Femur (tissue), 1 donor: ENCODE measurements at regions not wholly inside any gene's neighbourhood (a gene's known extent, or its start where the extent isn't known, plus 50 kb on each side); places are given as distances from the start of the nearest gene placed in this dataset.
"Not testable (repeated sequence)": the region's sequence is repeated elsewhere in the genome, so short reads cannot be mapped to it uniquely, and the experiment has no call there.

Source experiments
- DNase-seq: peaks from one replicate; pipeline ENCODE4 v3.0.0-alpha.2; 2017

GRCh38 chr12:72869024-72869423 is 596.9 kb downstream of the TRHDE start:
- DNase-seq, result no peak

DNA sequence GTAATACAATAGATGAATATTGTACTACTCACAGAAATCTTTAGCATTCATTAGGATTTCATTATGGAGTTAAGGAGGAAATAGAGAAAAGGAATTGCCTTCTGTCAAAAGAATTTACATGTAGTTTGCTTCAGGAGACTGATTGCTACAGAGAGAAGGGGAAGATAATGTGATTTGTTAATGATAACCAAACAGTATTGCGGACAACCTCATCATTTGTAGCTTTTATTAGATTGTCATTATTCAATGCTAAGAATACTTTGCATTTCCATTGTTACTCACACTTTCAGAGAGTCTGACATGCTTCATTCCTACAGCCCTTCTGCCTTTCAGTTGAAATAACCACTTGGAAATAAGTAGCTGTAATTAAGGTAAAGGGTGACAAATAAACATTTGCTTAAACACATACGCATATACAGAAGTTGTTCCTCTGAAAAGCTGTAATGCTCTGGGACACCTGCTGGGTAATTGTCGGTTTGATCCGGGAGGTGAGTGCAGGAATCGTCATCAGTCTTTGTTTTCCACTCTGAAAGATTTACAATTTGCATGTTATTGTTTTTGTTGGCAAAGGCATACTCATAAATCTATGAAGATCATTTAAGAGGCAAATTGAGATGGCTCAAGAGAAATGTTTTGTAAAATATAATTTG is 600.2 kb downstream of the TRHDE start:
- no peak for DNase-seq

GRCh38 chr12:72872996-72873395 is 600.8 kb downstream of the TRHDE start:
- no peak for DNase-seq

GRCh38 chr12:72876092-72876491 is 603.9 kb downstream of the TRHDE start:
- DNase-seq, result no peak

GRCh38 chr12:72888693-72889092 is 616.5 kb downstream of the TRHDE start:
- no peak for DNase-seq

- DNase-seq, result no peak
These were observed 617.6 kb downstream of the TRHDE start for GRCh38 chr12:72889791-72890190.

- no peak for DNase-seq
These were observed 629.5 kb downstream of the TRHDE start for GRCh38 chr12:72901685-72902084.

DNA sequence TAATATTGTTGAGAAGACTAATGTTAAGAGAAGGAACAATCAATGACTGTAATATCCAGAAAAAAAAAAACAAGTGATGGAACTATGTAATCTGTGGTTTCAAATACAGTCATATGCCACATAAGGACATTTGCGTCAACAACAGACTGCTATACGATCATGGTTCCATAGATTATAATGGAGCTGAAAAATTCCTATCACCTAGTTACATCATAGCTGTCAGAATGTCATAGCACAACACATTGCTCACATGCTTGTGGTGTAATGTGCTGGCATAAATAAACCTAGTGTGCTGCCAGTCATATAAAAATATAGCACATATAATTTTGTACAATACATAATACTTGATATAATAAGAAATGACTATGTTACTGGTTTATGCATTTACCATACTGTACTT is 653.5 kb downstream of the TRHDE start:
- DNase-seq, result no peak

DNA sequence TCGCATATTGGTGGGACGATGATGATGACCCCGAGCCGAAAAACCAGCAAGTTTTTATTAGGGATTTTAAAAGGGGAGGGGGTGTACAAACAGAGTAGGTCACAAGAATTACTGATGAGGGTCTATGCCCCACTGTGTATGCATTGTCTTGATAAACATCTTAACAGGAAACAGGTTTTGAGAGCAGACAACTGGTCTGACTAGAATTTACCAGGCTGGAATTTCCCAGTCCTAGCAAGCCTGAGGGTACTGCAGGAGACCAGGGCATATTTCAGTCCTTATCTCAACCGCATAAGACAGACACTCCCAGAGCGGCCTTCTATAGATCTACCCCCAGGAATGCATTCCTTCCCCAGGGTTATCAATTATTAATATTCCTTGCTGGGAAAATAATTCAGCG is 659.7 kb downstream of the TRHDE start:
- DNase-seq, result not testable (repeated sequence)

GRCh38 chr12:72937486-72937885 is 665.3 kb downstream of the TRHDE start:
- DNase-seq, result no peak

- no peak for DNase-seq
These were observed 685.3 kb downstream of the TRHDE start for GRCh38 chr12:72957454-72957853.

DNA sequence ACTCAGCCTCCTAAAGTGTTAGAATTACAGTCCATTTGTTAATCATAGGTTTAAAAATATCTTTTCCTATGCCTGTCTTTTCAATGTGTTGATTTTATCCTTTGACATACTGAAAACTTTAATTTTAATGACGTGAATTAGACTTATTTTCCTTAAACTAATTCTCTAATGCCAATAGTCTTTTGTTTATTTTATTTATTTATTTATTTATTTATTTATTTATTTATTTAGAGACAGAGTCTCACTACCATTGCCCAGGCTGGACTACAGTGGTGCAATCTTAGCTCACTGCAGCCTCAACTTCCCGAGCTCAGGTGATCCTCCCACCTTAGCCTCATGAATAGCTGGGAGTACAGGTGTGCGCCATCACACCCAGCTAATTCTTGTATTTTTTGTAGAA is 694.5 kb downstream of the TRHDE start:
- no peak for DNase-seq

GRCh38 chr12:72974954-72975555 is 702.9 kb downstream of the TRHDE start:
- DNase-seq, result no peak

GRCh38 chr12:72978999-72979398 is 706.8 kb downstream of the TRHDE start:
- no peak for DNase-seq

DNA sequence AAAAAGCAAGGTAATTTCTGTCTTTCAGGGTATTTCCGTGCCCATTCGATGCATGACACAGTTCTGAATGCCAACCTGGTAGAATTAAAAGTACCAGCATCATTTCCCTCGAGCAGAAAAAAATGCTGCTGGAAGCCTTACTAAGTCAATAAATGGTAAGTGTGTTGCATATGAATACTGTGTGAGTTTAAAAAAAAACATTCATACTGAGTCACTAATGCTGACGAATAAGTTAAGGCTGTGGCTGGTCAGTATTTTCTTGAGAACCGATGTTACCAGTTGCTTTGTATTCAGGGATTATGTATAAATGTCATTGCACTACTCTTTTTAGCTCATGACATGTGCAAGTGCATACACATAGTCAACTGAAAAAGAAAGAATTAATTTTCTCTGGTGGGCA is 710.2 kb downstream of the TRHDE start:
- DNase-seq, result no peak

DNA sequence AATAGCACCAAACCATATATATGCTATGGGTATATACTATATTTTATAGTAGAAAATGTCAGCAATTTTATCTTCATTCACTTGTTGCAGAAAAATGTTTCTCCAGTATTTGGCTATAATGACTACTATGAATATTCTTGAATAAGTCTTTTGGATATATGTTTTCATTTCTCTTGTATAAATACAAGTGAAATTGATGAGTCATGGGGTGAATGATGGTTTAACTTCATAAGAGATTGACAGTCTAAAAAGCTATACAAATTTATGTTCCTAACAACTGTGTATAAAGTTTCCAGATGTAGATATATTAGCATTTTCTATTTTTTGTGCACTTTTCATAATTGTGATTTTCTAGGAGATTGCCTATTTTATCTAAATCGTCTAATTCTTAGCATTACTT is 714.8 kb downstream of the TRHDE start:
- DNase-seq, result no peak

DNA sequence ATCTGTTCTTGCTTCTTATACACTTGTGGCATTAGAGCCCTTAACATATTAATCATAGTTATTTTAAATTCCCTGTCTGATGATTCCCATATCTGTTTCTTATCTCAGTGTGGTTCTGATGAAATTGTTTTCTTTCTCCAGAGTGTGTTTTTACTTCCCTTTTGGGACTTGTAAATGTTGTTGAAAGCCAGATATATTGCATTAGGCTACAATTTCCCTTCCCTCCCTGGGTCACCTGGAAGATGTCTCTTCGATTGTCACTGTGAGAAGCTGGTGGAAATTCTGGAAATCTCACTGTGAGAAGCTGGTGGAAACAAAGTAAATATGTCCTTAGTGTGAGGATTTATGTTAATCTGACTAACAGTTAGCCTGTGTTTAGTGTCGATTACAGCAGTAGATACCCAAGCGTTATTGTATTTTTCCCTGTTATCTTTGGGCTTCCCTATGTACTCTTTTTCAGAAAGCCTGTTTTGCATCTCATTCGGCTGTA is 717.3 kb downstream of the TRHDE start:
- no peak for DNase-seq

DNA sequence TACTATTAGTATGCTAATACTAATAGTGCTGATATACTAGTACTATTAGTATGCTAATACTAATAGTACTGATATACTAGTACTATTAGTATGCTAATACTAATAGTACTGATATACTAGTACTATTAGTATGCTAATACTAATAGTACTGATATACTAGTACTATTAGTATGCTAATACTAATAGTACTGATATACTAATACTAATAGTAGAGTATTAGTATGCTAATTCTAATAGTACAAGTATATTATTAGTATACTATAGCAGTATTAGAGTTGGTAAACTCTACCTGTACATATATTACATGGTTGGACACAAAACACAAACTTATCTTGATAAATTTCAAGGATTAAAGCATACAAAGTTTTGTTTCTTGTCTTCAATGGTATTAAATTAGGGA is 722.9 kb downstream of the TRHDE start:
- DNase-seq, result not testable (repeated sequence)

- no peak for DNase-seq
These were observed 723.4 kb downstream of the TRHDE start for GRCh38 chr12:72995616-72996015.

DNA sequence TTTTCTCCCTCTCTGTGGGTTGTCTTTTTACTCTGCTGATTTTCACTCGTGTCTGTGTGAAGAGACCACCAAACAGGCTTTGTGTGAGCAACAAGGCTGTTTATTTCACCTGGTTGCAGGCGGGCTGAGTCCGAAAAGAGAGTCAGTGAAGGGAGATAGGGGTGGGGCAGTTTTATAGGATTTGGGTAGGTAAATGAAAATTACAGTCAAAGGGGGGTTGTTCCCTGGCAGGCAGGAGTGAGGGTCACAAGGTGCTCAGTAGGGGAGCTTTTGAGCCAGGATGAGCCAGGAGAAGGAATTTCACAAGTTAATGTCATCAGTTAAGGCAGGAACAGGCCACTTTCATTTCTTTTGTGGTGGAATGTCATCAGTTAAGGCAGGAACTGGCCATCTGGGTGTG is 729.6 kb downstream of the TRHDE start:
- not testable (repeated sequence) for DNase-seq

GRCh38 chr12:73002504-73002903 is 730.3 kb downstream of the TRHDE start:
- DNase-seq, result not testable (repeated sequence)

DNA sequence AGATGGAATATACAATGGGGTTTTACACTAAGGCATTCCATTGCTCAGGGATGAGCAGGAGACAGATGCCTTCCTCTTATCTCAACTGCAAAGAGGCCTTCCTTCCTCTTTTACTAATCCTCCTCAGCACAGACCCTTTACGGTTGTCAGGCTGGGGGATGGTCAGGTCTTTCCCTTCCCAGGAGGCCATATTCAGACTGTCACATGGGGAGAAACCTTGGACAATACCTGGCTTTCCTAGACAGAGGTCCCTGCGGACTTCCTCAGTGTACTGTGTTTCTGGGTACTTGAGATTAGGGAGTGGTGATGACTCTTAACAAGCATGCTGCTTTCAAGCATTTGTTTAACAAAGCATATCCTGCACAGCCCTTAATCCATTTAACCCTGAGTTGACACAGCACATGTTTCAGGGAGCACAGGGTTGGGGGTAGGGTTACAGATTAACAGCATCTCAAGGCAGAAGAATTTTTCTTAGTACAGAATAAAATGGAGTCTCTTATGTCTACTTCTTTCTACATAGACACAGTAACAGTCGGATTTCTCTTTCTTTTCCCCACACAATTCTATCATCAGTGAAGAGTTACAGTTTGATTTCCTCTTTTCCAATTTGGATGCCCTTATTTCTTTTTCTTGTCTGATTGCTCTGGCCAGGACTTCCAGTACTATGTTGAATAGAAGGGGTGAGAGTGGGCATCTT is 737.1 kb downstream of the TRHDE start:
- DNase-seq, result not testable (repeated sequence)

GRCh38 chr12:73017981-73018380 is 745.8 kb downstream of the TRHDE start:
- no peak for DNase-seq

DNA sequence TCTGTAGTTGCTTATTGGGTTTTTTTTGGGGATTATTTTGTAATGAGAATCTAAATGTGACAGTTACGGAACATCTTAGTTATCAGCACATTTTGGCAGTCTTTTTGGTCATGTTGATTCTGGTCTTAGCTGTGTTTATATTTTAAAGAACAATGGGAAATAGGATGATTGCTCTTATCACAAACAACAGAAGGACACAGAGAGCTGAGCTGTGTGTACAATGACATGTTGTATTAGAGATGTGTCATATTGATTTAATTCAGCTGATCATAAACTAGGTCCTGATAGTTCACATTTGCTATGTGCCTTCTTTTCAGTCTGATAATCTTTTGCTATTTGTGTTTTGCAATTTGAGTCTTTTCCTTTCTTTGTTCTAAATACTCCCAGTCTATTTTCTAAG is 781.7 kb downstream of the TRHDE start:
- DNase-seq, result no peak
